Heart right ventricle (tissue), 16 donors: ENCODE measurements at regions not wholly inside any gene's neighbourhood (a gene's known extent, or its start where the extent isn't known, plus 50 kb on each side); places are given as distances from the start of the nearest gene placed in this dataset.

ENCODE experiments used
- ATAC-seq, 8 donors: fragments of 200-7000 bp; cut with Tn5 transposase; one replicate each; pipeline ENCODE4 v1.9.1; 2020; ENCODE audit warnings: mild to moderate bottlenecking in 8 of 8, moderate library complexity in 8 of 8, moderate number of reproducible peaks in 1 of 8
- DNase-seq, 2 donors: peaks; one replicate each; pipeline ENCODE4 v3.0.0-alpha.2; 2020
- H3K27ac ChIP-seq, 10 donors: fragments of 200-600 bp; sonication (generic) in 2 of 10; one replicate each; pipeline versions ENCODE4 v1.5.0 to v1.8.0; 2020 to 2022; ENCODE audit warnings: mild to moderate bottlenecking in 3 of 10
- H3K27me3 ChIP-seq, 7 donors: fragments of 200-600 bp; one replicate each; pipeline ENCODE4 v1.8.0; 2021 to 2022; ENCODE audit warnings: mild to moderate bottlenecking in 2 of 7
- H3K36me3 ChIP-seq, 9 donors: fragments of 200-600 bp; sonication (generic) in 1 of 9; one replicate each; pipeline versions ENCODE4 v1.5.0 to v1.8.0; 2020 to 2022; ENCODE audit warnings: mild to moderate bottlenecking in 2 of 9
- H3K4me1 ChIP-seq, 9 donors: fragments of 200-600 bp; sonication (generic) in 1 of 9; one replicate each; pipeline versions ENCODE4 v1.5.0 to v1.8.0; 2020 to 2022; ENCODE audit warnings: mild to moderate bottlenecking in 4 of 9
- H3K4me3 ChIP-seq, 10 donors: fragments of 200-600 bp; sonication (generic) in 2 of 10; one replicate each; pipeline versions ENCODE4 v1.5.0 to v1.8.0; 2020 to 2022; ENCODE audit warnings: mild to moderate bottlenecking in 7 of 10, moderate library complexity in 2 of 10
- H3K9me3 ChIP-seq, 11 donors: fragments of 200-600 bp in 10 of 11; sonication (generic) in 2 of 11; one replicate each; pipeline versions ENCODE4 v1.5.0 to v1.8.0; 2013 to 2022; ENCODE audit warnings: mild to moderate bottlenecking in 2 of 11, control low read depth in 1 of 11, moderate library complexity in 1 of 11
- WGBS, 2 donors: extraction: QIAGEN DNeasy Blood & Tissue Kit; methylation state at CpG; one replicate each; pipeline ENCODE4 v1.1.7; 2013; ENCODE audit warnings: inconsistent platforms in 1 of 2; 5-methylcytosine and 5-hydroxymethylcytosine counted together
- intact Hi-C, 10 donors: fragments of 100-400 bp; cut with DNase I; formaldehyde crosslinking; loops; one replicate each; pipeline versions ENCODE4 v1.11.1 to v1.14.2; 2022
- TF ChIP-seq, protein P1 (sequence below), 9 donors: fragments of 200-600 bp; sonication (generic) in 2 of 9; IDR thresholded peaks; one replicate each; pipeline versions ENCODE4 v1.5.0 to v1.8.0; 2021 to 2022; ENCODE audit warnings: antibody characterized with exemption in 9 of 9, mild to moderate bottlenecking in 5 of 9, moderate library complexity in 1 of 9
- donor health status: Arrhythmogenic right ventricular cardiomyopathy.
- donor health status: ischemic (EF 13 %, LVEDD 7.1; RV severe dilation, severe dysfunction).
- donor health status: healthy with polysubstance abuse.
- donor health status: DM: no; HTN: yes; CAD: no.
- donor health status: DM: no; HTN: no; CAD: no.
- donor health status: ischemic (EF 25% LVEDD 6.9; RV normal size, moderate dysfunction).
- donor health status: ischemic (EF 25% LVEDD 5.7; RV mildly dilated, moderate dysfunction).
- donor health status: healthy.
- donor health status: DM: yes; HTN: yes; CAD: no.
- donor health status: Ischemic cardiomyopathy.
- donor health status: ischemic (EF 35%, LVEDD 5.7; RV mildly dilated, moderate dysfunction).
- donor health status: nonischemic (EF 11% LVEDD 7.7; RV severe dilation, severe dysfunction).
- donor health status: DM: yes; HTN: yes; CAD: no.
- donor health status: PGD.
- donor health status: ischemic (EF 29% LVEDD 5.4; RV normal size, mild dysfunction).
- donor health status: nonischemic (EF 23%, LVEDD 6.1; RV moderate dilation, normal function).

DNA sequence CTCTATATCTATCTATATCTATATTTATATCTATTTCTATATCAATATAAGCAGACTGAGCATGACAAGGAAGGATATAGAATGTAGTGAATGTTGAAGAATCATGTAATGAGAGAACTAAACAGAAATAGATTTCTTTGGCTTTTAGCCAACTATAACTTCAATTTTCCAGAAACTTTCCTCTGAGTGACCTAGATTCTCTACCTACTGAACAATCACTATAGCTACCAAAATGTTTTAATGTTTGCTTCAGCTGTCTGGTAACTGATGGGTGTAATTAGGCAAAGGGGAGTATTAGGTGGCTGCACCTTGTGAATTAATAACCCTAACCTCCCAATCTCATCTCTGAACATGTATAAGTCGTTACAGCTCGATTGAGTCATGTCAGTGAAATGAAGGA is 76.4 kb upstream of the ROBO1 start:
- H3K27ac ChIP-seq, result no peak overlapping the region
- DNase-seq, result no peak
- TF ChIP-seq, protein P1, sequence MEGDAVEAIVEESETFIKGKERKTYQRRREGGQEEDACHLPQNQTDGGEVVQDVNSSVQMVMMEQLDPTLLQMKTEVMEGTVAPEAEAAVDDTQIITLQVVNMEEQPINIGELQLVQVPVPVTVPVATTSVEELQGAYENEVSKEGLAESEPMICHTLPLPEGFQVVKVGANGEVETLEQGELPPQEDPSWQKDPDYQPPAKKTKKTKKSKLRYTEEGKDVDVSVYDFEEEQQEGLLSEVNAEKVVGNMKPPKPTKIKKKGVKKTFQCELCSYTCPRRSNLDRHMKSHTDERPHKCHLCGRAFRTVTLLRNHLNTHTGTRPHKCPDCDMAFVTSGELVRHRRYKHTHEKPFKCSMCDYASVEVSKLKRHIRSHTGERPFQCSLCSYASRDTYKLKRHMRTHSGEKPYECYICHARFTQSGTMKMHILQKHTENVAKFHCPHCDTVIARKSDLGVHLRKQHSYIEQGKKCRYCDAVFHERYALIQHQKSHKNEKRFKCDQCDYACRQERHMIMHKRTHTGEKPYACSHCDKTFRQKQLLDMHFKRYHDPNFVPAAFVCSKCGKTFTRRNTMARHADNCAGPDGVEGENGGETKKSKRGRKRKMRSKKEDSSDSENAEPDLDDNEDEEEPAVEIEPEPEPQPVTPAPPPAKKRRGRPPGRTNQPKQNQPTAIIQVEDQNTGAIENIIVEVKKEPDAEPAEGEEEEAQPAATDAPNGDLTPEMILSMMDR (IDR thresholded peaks at IDR 0.05), result no peak
- no peak for ATAC-seq
- H3K4me3 ChIP-seq, result no peak overlapping the region
- no peaks in the 10 kb centered on the region for H3K4me1 ChIP-seq
- H3K36me3 ChIP-seq, result no peaks in the 10 kb centered on the region
- WGBS, 2 donors, result 65 to 74% methylated on average over 2 of the region's 2 CpGs
- no peaks in the 10 kb centered on the region for H3K27me3 ChIP-seq
- peaks cover 0 to 8% (median 0%) of the 10 kb centered on the region in 11 donors for H3K9me3 ChIP-seq
- intact Hi-C loops, result no loop called here

DNA sequence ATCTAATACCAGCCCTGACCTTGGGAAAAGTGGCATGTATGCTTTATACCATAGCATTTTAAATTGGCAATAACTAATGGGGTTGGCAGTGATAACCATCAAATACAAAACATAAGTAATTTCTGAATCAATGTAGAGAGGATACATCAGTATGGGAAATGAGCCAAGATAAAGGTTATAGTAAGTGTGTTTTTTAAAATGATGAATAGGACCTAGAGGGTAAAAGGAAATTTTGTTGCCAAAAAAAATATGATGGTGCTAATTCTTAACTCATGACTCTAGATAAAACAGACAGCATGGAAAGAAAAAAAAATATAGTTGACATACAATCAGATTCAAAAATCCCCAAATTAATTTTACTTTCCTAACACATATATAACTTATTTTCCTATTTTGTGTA is 75.4 kb upstream of the ROBO1 start:
- intact Hi-C loops, result no loop called here
- Histone ChIP-seq H3K4me1 (no peaks in the 10 kb centered on the region), H3K4me3 (no peak overlapping the region), H3K27me3 (no peaks in the 10 kb centered on the region), H3K36me3 (no peaks in the 10 kb centered on the region), H3K27ac (no peak overlapping the region), H3K9me3 (peaks cover 0 to 8% (median 0%) of the 10 kb centered on the region in 11 donors)
- ATAC-seq (no peak), DNase-seq (no peak)
- TF ChIP-seq, protein P1 (IDR thresholded peaks at IDR 0.05), result no peak

DNA sequence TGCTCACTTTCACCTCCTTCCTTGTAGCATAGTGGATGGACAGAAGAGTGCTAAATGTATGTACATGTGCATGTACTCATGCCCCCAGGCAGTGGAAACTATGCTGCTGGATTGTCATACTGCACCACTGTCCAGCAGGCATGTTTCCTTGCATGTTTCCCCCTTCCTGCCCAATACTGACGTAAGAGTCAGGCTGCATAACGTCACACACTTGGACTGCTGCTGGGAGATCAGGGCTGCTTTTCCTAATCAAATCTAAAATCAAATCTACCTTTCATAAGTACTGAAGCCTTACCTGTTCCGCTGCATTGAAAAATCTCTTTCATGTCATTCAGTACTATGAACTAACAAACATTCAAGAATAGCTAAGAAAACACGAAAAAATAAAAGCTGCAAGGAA is 67.9 kb upstream of the ROBO1 start:
- no peak for DNase-seq
- Histone ChIP-seq H3K4me3 (no peak overlapping the region), H3K27me3 (no peaks in the 10 kb centered on the region), H3K27ac (no peak overlapping the region), H3K36me3 (no peaks in the 10 kb centered on the region), H3K9me3 (peaks cover 0 to 37% (median 0%) of the 10 kb centered on the region in 11 donors), H3K4me1 (no peaks in the 10 kb centered on the region)
- 67 to 71% methylated on average over 4 of the region's 4 CpGs for WGBS, 2 donors
- TF ChIP-seq, protein P1 (IDR thresholded peaks at IDR 0.05), result no peak
- ATAC-seq, result no peak
- intact Hi-C loops, result no loop called here

DNA sequence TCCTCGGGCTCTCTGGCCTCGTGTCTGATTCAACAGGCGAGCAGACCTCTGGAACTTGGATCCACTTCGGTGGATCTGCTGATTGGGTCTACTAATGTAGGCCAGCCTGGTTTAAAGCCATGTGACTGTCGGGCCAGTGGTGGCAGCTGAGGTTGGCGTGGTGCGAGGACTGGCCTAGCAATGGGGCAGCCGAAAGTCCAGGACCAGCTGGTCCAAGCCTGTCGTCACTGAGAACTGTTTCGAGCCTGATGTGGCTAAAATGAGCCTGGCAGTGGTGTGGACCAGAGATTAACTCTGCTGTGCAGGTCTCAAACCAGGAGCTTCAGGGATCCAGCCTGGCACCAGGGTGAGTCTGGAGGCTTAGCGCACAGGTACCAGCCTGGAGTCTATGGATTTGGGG is 56.4 kb upstream of the ROBO1 start:
- intact Hi-C loops, result no loop called here

More for the DNA sequence above, 56.4 kb upstream of the ROBO1 start:
- no peaks in the 10 kb centered on the region for H3K36me3 ChIP-seq
- ATAC-seq (no peak), DNase-seq (no peak)
- no peak overlapping the region for H3K4me3 ChIP-seq
- no peak overlapping the region for H3K27ac ChIP-seq
- no peaks in the 10 kb centered on the region for H3K4me1 ChIP-seq
- 81 to 87% methylated on average over 11 of the region's 11 CpGs for WGBS, 2 donors
- TF ChIP-seq, protein P1 (IDR thresholded peaks at IDR 0.05), result no peak
- H3K9me3 ChIP-seq, result peaks cover 0 to 9% (median 0%) of the 10 kb centered on the region in 11 donors
- H3K27me3 ChIP-seq, result no peaks in the 10 kb centered on the region
